HG03378 (cell line): ENCODE measurements at regions not wholly inside any gene's neighbourhood (a gene's known extent, or its start where the extent isn't known, plus 50 kb on each side); places are given as distances from the start of the nearest gene placed in this dataset.
"Not testable (repeated sequence)": the region's sequence is repeated elsewhere in the genome, so short reads cannot be mapped to it uniquely, and the experiment has no call there.

ENCODE experiments used
- ATAC-seq: cut with Tn5 transposase; IDR thresholded peaks from one replicate; pipeline ENCODE4 v1.9.1; 2021; ENCODE audit warnings: mild to moderate bottlenecking, moderate library complexity; ENCODE audit not compliant: unreplicated experiment

- no peak for ATAC-seq
These were observed 84.5 kb upstream of the SETMAR start for GRCh38 chr3:4218456-4219226.

GRCh38 chr3:4219227-4219568, 84.0 kb upstream of the SETMAR start:
- no peak for ATAC-seq

GRCh38 chr3:4220065-4220464, 83.1 kb upstream of the SETMAR start:
- no peak for ATAC-seq

GRCh38 chr3:4222574-4223175, 80.5 kb upstream of the SETMAR start:
- ATAC-seq = no peak

GRCh38 chr3:4223777-4224176, 79.4 kb upstream of the SETMAR start:
- ATAC-seq = no peak

- no peak for ATAC-seq
These were observed 78.8 kb upstream of the SETMAR start for GRCh38 chr3:4224331-4224730.

GRCh38 chr3:4225005-4225471, 78.1 kb upstream of the SETMAR start:
- no peak for ATAC-seq

GRCh38 chr3:4228295-4228694, 74.9 kb upstream of the SETMAR start:
- no peak for ATAC-seq

- ATAC-seq = no peak
These were observed 72.1 kb upstream of the SETMAR start for GRCh38 chr3:4231041-4231440.

GRCh38 chr3:4232798-4233197, 70.4 kb upstream of the SETMAR start:
- ATAC-seq = no peak

- ATAC-seq = no peak
These were observed 69.7 kb upstream of the SETMAR start for GRCh38 chr3:4233488-4233887.

GRCh38 chr3:4234889-4235288, 68.3 kb upstream of the SETMAR start:
- ATAC-seq = no peak

- no peak for ATAC-seq
These were observed 67.5 kb upstream of the SETMAR start for GRCh38 chr3:4235690-4236089.

- ATAC-seq = no peak
These were observed 61.5 kb upstream of the SETMAR start for GRCh38 chr3:4241595-4242170.

GRCh38 chr3:4245671-4246070, 57.5 kb upstream of the SETMAR start:
- no peak for ATAC-seq

GRCh38 chr3:4247391-4247790, 55.8 kb upstream of the SETMAR start:
- ATAC-seq = no peak

- ATAC-seq = no peak
These were observed 53.1 kb upstream of the SETMAR start for GRCh38 chr3:4250064-4250463.

GRCh38 chr3:4251412-4251811, 51.8 kb upstream of the SETMAR start:
- ATAC-seq = no peak

GRCh38 chr3:4253072-4253832, 49.9 kb upstream of the SETMAR start:
- not testable (repeated sequence) for ATAC-seq
